ENCODE measurements at regions not wholly inside any gene's neighbourhood (a gene's known extent, or its start where the extent isn't known, plus 50 kb on each side); places are given as distances from the start of the nearest gene placed in this dataset.

GRCh38 chr2:24434541-24434940 is 56.5 kb upstream of the NCOA1 start:
- H3K9ac ChIP-seq (ENCODE audit: control insufficient read depth, extremely low read depth, insufficient read depth, low read length) = no peak overlapping the region
- no peaks in the 10 kb centered on the region for H3K9me3 ChIP-seq (ENCODE audit: control insufficient read depth, low read depth, low read length)
- H3K79me2 ChIP-seq (ENCODE audit: control insufficient read depth, insufficient read depth, low read length) = no peaks in the 10 kb centered on the region
- no peaks in the 10 kb centered on the region for H3K36me3 ChIP-seq (ENCODE audit: control insufficient read depth in 2 of 2, extremely low read depth in 1 of 2, insufficient read depth in 2 of 2, low read length in 2 of 2)
- TF ChIP-seq CTCF (optimal IDR thresholded peaks at IDR 0.05 in 1 of 3, IDR thresholded peaks at IDR 0.05 in 1 of 3, conservative IDR thresholded peaks at IDR 0.05 in 1 of 3; ENCODE audit: extremely low read depth in 1 of 3, insufficient read depth in 2 of 3, low read length in 3 of 3) = no peak
- no peak for TF ChIP-seq EZH2 (IDR thresholded peaks at IDR 0.05; ENCODE audit: low read length)
- H2AFZ ChIP-seq (ENCODE audit: control insufficient read depth, low read length) = no peak overlapping the region
- H3K9me1 ChIP-seq (ENCODE audit: control insufficient read depth, extremely low read depth, insufficient read depth, low read length) = no peaks in the 10 kb centered on the region
- H4K20me1 ChIP-seq (ENCODE audit: control insufficient read depth, extremely low read depth, insufficient read depth, low read length) = no peaks in the 10 kb centered on the region
- no peak overlapping the region for H3K4me3 ChIP-seq (ENCODE audit: control insufficient read depth in 2 of 3, extremely low read depth in 1 of 3, insufficient read depth in 2 of 3, low read depth in 1 of 3, low read length in 3 of 3)
- dilution Hi-C loops (cut with MboI; ENCODE audit: extremely low pct_ligation_motif_present, low sequenced_read_pairs) = no loop called here
- H3K27me3 ChIP-seq (ENCODE audit: control insufficient read depth, extremely low read depth, insufficient read depth, low read length) = no peaks in the 10 kb centered on the region
- no peak overlapping the region for H3K27ac ChIP-seq (ENCODE audit: control insufficient read depth, insufficient read depth, low read length)
- no peak overlapping the region for H3K4me2 ChIP-seq (ENCODE audit: control insufficient read depth, extremely low read depth, insufficient read depth, low read depth, low read length)
- FAIRE-seq (no peak), DNase-seq (ENCODE audit: low read depth, low spot score) (no peak)
- H3K4me1 ChIP-seq (ENCODE audit: control insufficient read depth, extremely low read depth, insufficient read depth, low read length) = no peaks in the 10 kb centered on the region

GRCh38 chr2:24432735-24433134 is 58.3 kb upstream of the NCOA1 start:
- Histone ChIP-seq H3K27me3 (ENCODE audit: control insufficient read depth, extremely low read depth, insufficient read depth, low read length) (no peaks in the 10 kb centered on the region), H3K9me1 (ENCODE audit: control insufficient read depth, extremely low read depth, insufficient read depth, low read length) (no peaks in the 10 kb centered on the region), H3K9ac (ENCODE audit: control insufficient read depth, extremely low read depth, insufficient read depth, low read length) (no peak overlapping the region), H3K4me2 (ENCODE audit: control insufficient read depth, extremely low read depth, insufficient read depth, low read depth, low read length) (no peak overlapping the region), H4K20me1 (ENCODE audit: control insufficient read depth, extremely low read depth, insufficient read depth, low read length) (no peaks in the 10 kb centered on the region), H3K4me3 (ENCODE audit: control insufficient read depth in 2 of 3, extremely low read depth in 1 of 3, insufficient read depth in 2 of 3, low read depth in 1 of 3, low read length in 3 of 3) (no peak overlapping the region), H3K9me3 (ENCODE audit: control insufficient read depth, low read depth, low read length) (no peaks in the 10 kb centered on the region), H3K27ac (ENCODE audit: control insufficient read depth, insufficient read depth, low read length) (no peak overlapping the region), H3K4me1 (ENCODE audit: control insufficient read depth, extremely low read depth, insufficient read depth, low read length) (no peaks in the 10 kb centered on the region), H3K79me2 (ENCODE audit: control insufficient read depth, insufficient read depth, low read length) (no peaks in the 10 kb centered on the region), H3K36me3 (ENCODE audit: control insufficient read depth in 2 of 2, extremely low read depth in 1 of 2, insufficient read depth in 2 of 2, low read length in 2 of 2) (no peaks in the 10 kb centered on the region), H2AFZ (ENCODE audit: control insufficient read depth, low read length) (no peak overlapping the region)
- dilution Hi-C loops (cut with MboI; ENCODE audit: extremely low pct_ligation_motif_present, low sequenced_read_pairs) = no loop called here
- TF ChIP-seq CTCF (optimal IDR thresholded peaks at IDR 0.05 in 1 of 3, IDR thresholded peaks at IDR 0.05 in 1 of 3, conservative IDR thresholded peaks at IDR 0.05 in 1 of 3; ENCODE audit: extremely low read depth in 1 of 3, insufficient read depth in 2 of 3, low read length in 3 of 3) (no peak), EZH2 (IDR thresholded peaks at IDR 0.05; ENCODE audit: low read length) (no peak)
- FAIRE-seq = no peak
- DNase-seq (ENCODE audit: low read depth, low spot score) = no peak

All from keratinocyte (primary cell).